Caco-2 (cell line): ENCODE measurements at regions not wholly inside any gene's neighbourhood (a gene's known extent, or its start where the extent isn't known, plus 50 kb on each side); places are given as distances from the start of the nearest gene placed in this dataset.

Experiments used
- BruUV-seq: library from RNA; stranded (reverse); fragments of 400-500 nt; replicated peaks from 2 replicates; lab custom pipeline; 2021; lab: Mats Ljungman, UMichigan
- CTCF ChIA-PET: fragments of 300-600 bp; sonication (Branson Sonifier 250); formaldehyde crosslinking; loops from one replicate; lab custom pipeline; 2022; ENCODE audit warnings: antibody characterized with exemption; lab: Charles Lee
- POLR2A ChIA-PET: fragments of 300-600 bp; sonication (Branson Sonifier 250); formaldehyde crosslinking; loops from one replicate; lab custom pipeline; 2022; ENCODE audit warnings: antibody characterized with exemption; lab: Charles Lee
- DNase-seq, 2 experiments: peaks; one replicate each; pipeline versions ENCODE4 v3.0.0 to v3.0.0-alpha.2; 2020 to 2022
- H3K27me3 ChIP-seq: replicated peaks from 2 replicates; pipeline ENCODE4 v1.6.0; 2011; ENCODE audit warnings: low read length; ENCODE audit not compliant: control insufficient read depth, insufficient read depth
- H3K36me3 ChIP-seq: 2 replicates; pipeline ENCODE4 v1.5.1; 2011; ENCODE audit warnings: low read length; ENCODE audit not compliant: control insufficient read depth, insufficient read depth
- H3K4me1 ChIP-seq: fragments of 250-450 bp; sonication (Bioruptor Pico); 2 replicates; pipeline ENCODE4 v1.5.1; 2020; ENCODE audit warnings: mild to moderate bottlenecking
- H3K4me3 ChIP-seq: 2 replicates; pipeline ENCODE4 v1.5.1; 2011; ENCODE audit warnings: low read depth, mild to moderate bottlenecking, control low read depth, low read length
- H3K9me3 ChIP-seq: fragments of 250-450 bp; sonication (Bioruptor Pico); 2 replicates; pipeline ENCODE4 v1.5.1; 2020; ENCODE audit warnings: mild to moderate bottlenecking, moderate library complexity
- H3K27ac Mint-ChIP-seq: one replicate; pipeline ENCODE4 v1.8.0; 2022; ENCODE audit warnings: mixed read lengths; ENCODE audit not compliant: unreplicated experiment
- H3K27me3 Mint-ChIP-seq: one replicate; pipeline ENCODE4 v1.8.0; 2022; ENCODE audit warnings: mixed read lengths; ENCODE audit not compliant: insufficient read depth, unreplicated experiment
- H3K36me3 Mint-ChIP-seq: one replicate; pipeline ENCODE4 v1.8.0; 2022; ENCODE audit warnings: mild to moderate bottlenecking, mixed read lengths; ENCODE audit not compliant: insufficient read depth, unreplicated experiment
- H3K4me1 Mint-ChIP-seq: one replicate; pipeline ENCODE4 v1.8.0; 2022; ENCODE audit warnings: low read depth, mixed read lengths; ENCODE audit not compliant: unreplicated experiment
- H3K4me3 Mint-ChIP-seq: one replicate; pipeline ENCODE4 v1.8.0; 2022; ENCODE audit warnings: mild to moderate bottlenecking, moderate library complexity, mixed read lengths; ENCODE audit not compliant: unreplicated experiment
- H3K9me3 Mint-ChIP-seq: one replicate; pipeline ENCODE4 v1.8.0; 2022; ENCODE audit warnings: mixed read lengths; ENCODE audit not compliant: unreplicated experiment
- CTCF ChIP-seq, 2 experiments: fragments of 200-600 bp in 1 of 2; IDR thresholded peaks; 1 replicate in 1 of 2; 2 replicates in 1 of 2; pipeline versions ENCODE4 v1.5.1 to v1.8.0; 2011 to 2022; ENCODE audit warnings: antibody characterized with exemption in 1 of 2, control low read depth in 1 of 2, inconsistent platforms in 1 of 2, low read depth in 1 of 2, low read length in 1 of 2, mild to moderate bottlenecking in 1 of 2, moderate library complexity in 1 of 2; ENCODE audit not compliant: insufficient read depth in 1 of 2, severe bottlenecking in 1 of 2, unreplicated experiment in 1 of 2
- intact Hi-C: fragments of 100-400 bp; cut with micrococcal nuclease; formaldehyde crosslinking; loops from one replicate; pipeline ENCODE4 v1.10.0; 2022; ENCODE audit not compliant: unreplicated experiment

GRCh38 chr10:133021963-133022775 lies 65.6 kb upstream of the ADGRA1 start:
- Histone ChIP-seq H3K4me1 (no peaks in the 10 kb centered on the region), H3K9me3 (no peaks in the 10 kb centered on the region), H3K36me3 (no peaks in the 10 kb centered on the region), H3K27me3 (no peaks in the 10 kb centered on the region; the same call in 1 of the 2 replicates), H3K4me3 (no peak overlapping the region)
- no peaks in the 10 kb centered on the region for H3K27me3 Mint-ChIP-seq
- CTCF ChIA-PET, result no interaction called here
- no TSS peak for BruUV-seq
- H3K4me1 Mint-ChIP-seq, result peaks cover under 1% of the 10 kb centered on the region
- no peaks in the 10 kb centered on the region for H3K9me3 Mint-ChIP-seq
- DNase-seq, result no peak
- H3K36me3 Mint-ChIP-seq, result peaks cover 5% of the 10 kb centered on the region
- intact Hi-C loops, result no loop called here
- H3K4me3 Mint-ChIP-seq, result no peak overlapping the region
- POLR2A ChIA-PET, result no interaction called here
- no peak overlapping the region for H3K27ac Mint-ChIP-seq
- no peak for TF ChIP-seq CTCF (IDR thresholded peaks at IDR 0.05; ENCODE audit: insufficient read depth in 1 of 2, low read depth in 1 of 2, low read length in 1 of 2, severe bottlenecking in 1 of 2, unreplicated experiment in 1 of 2)

GRCh38 chr10:133021116-133021962 lies 66.4 kb upstream of the ADGRA1 start:
- no peaks in the 10 kb centered on the region for H3K27me3 Mint-ChIP-seq
- TF ChIP-seq CTCF (IDR thresholded peaks at IDR 0.05; ENCODE audit: insufficient read depth in 1 of 2, low read depth in 1 of 2, low read length in 1 of 2, severe bottlenecking in 1 of 2, unreplicated experiment in 1 of 2), result no peak
- Histone ChIP-seq H3K27me3 (no peaks in the 10 kb centered on the region; the same call in 1 of the 2 replicates), H3K4me3 (no peak overlapping the region), H3K4me1 (no peaks in the 10 kb centered on the region), H3K36me3 (no peaks in the 10 kb centered on the region), H3K9me3 (no peaks in the 10 kb centered on the region)
- H3K27ac Mint-ChIP-seq, result no peak overlapping the region
- CTCF ChIA-PET, result no interaction called here
- POLR2A ChIA-PET, result no interaction called here
- intact Hi-C loops, result no loop called here
- H3K4me3 Mint-ChIP-seq, result no peak overlapping the region
- H3K9me3 Mint-ChIP-seq, result no peaks in the 10 kb centered on the region
- H3K4me1 Mint-ChIP-seq, result no peaks in the 10 kb centered on the region
- no TSS peak for BruUV-seq
- DNase-seq, result no peak
- H3K36me3 Mint-ChIP-seq, result peaks cover 5% of the 10 kb centered on the region

GRCh38 chr10:133020193-133020817 lies 67.4 kb upstream of the ADGRA1 start:
- no peaks in the 10 kb centered on the region for H3K9me3 ChIP-seq
- ChIA-PET CTCF (no interaction called here), POLR2A (no interaction called here)
- Mint-ChIP-seq H3K36me3 (no peaks in the 10 kb centered on the region), H3K4me3 (no peak overlapping the region), H3K27me3 (no peaks in the 10 kb centered on the region), H3K4me1 (no peaks in the 10 kb centered on the region), H3K27ac (no peak overlapping the region), H3K9me3 (no peaks in the 10 kb centered on the region)
- no TSS peak for BruUV-seq
- DNase-seq, result no peak
- H3K27me3 ChIP-seq, result no peaks in the 10 kb centered on the region; the same call in 1 of the 2 replicates
- H3K4me3 ChIP-seq, result no peak overlapping the region
- no peaks in the 10 kb centered on the region for H3K4me1 ChIP-seq
- no peak for TF ChIP-seq CTCF (IDR thresholded peaks at IDR 0.05; ENCODE audit: insufficient read depth in 1 of 2, low read depth in 1 of 2, low read length in 1 of 2, severe bottlenecking in 1 of 2, unreplicated experiment in 1 of 2)
- intact Hi-C loops, result no loop called here
- no peaks in the 10 kb centered on the region for H3K36me3 ChIP-seq
